H1 (cell line): ENCODE measurements at regions not wholly inside any gene's neighbourhood (a gene's known extent, or its start where the extent isn't known, plus 50 kb on each side); places are given as distances from the start of the nearest gene placed in this dataset.

Experiments
- CTCF ChIA-PET: fragments of 300-600 bp; sonication (Branson Sonifier 250); formaldehyde crosslinking; loops from one replicate; lab custom pipeline; 2021; ENCODE audit not compliant: partially characterized antibody; lab: Charles Lee
- POLR2A ChIA-PET: fragments of 300-600 bp; sonication (Branson Sonifier 250); formaldehyde crosslinking; loops from one replicate; lab custom pipeline; 2021; ENCODE audit warnings: inconsistent platforms; ENCODE audit not compliant: partially characterized antibody; lab: Charles Lee
- DNase-seq, 2 experiments: peaks; one replicate each; pipeline versions ENCODE4 v3.0.0 to v3.0.0-alpha.2; 2010 to 2022; ENCODE audit warnings: low spot score in 2 of 2, low read depth in 1 of 2, mixed read lengths in 1 of 2
- FAIRE-seq: peaks from 2 replicates; lab custom pipeline; 2011; peaks lifted over from hg19 to GRCh38; lab: Jason Lieb, UNC
- H2AFZ ChIP-seq: 2 replicates; pipeline ENCODE4 v1.8.1; 2012; ENCODE audit warnings: low read length, inconsistent platforms
- H2AK5ac ChIP-seq: 2 replicates; pipeline ENCODE4 v1.6.1; 2013; ENCODE audit warnings: low read depth, low read length
- H2BK120ac ChIP-seq: replicated peaks from 2 replicates; pipeline ENCODE3; 2013; ENCODE audit warnings: low read depth, low read length, inconsistent platforms
- H2BK12ac ChIP-seq: 2 replicates; pipeline ENCODE4 v1.6.1; 2013; ENCODE audit warnings: low read depth, low read length
- H2BK15ac ChIP-seq: 2 replicates; pipeline ENCODE4 v1.6.1; 2013; ENCODE audit warnings: low read length
- H2BK20ac ChIP-seq: 2 replicates; pipeline ENCODE4 v1.6.1; 2013; ENCODE audit warnings: low read length
- H2BK5ac ChIP-seq: 2 replicates; pipeline ENCODE4 v1.6.1; 2013; ENCODE audit warnings: low read depth, low read length
- H3K14ac ChIP-seq: 2 replicates; pipeline ENCODE4 v1.6.1; 2013; ENCODE audit warnings: inconsistent platforms; ENCODE audit not compliant: insufficient read length
- H3K18ac ChIP-seq: 2 replicates; pipeline ENCODE4 v1.6.1; 2013; ENCODE audit warnings: low read length; ENCODE audit errors: extremely low read depth
- H3K23ac ChIP-seq: 2 replicates; pipeline ENCODE4 v1.6.1; 2013; ENCODE audit warnings: inconsistent platforms; ENCODE audit not compliant: insufficient read length
- H3K23me2 ChIP-seq: 2 replicates; pipeline ENCODE4 v1.6.1; 2013; ENCODE audit warnings: low read depth, low read length
- H3K27ac ChIP-seq: 2 replicates; pipeline ENCODE4 v1.6.1; 2011; ENCODE audit warnings: low read depth, low read length, inconsistent platforms
- H3K27me3 ChIP-seq, 4 experiments: replicated peaks in 1 of 4; 1 replicate in 1 of 4; 2 replicates in 3 of 4; pipeline versions ENCODE4 v1.6.1 to v1.8.1; 2011 to 2013; ENCODE audit warnings: low read length in 3 of 4, mild to moderate bottlenecking in 3 of 4, inconsistent platforms in 2 of 4, mixed read lengths in 2 of 4, moderate library complexity in 1 of 4; ENCODE audit not compliant: control insufficient read depth in 3 of 4, insufficient read depth in 3 of 4; ENCODE audit errors: extremely low read depth in 1 of 4
- H3K36me3 ChIP-seq, 4 experiments: 2 replicates each; pipeline versions ENCODE4 v1.6.1 to v1.8.1; 2011 to 2013; ENCODE audit warnings: mild to moderate bottlenecking in 4 of 4, low read length in 3 of 4, moderate library complexity in 2 of 4, control low read depth in 1 of 4, inconsistent platforms in 1 of 4; ENCODE audit not compliant: insufficient read depth in 4 of 4, control insufficient read depth in 2 of 4
- H3K4ac ChIP-seq: replicated peaks from 2 replicates; pipeline ENCODE3; 2013; ENCODE audit warnings: low read length, low read depth, mixed read lengths, inconsistent platforms; ENCODE audit not compliant: insufficient read length
- H3K4me1 ChIP-seq, 4 experiments: replicated peaks in 1 of 4; 1 replicate in 1 of 4; 2 replicates in 3 of 4; pipeline versions ENCODE4 v1.6.1 to v1.8.1; 2011 to 2013; ENCODE audit warnings: low read length in 3 of 4, inconsistent platforms in 2 of 4, mixed read lengths in 1 of 4; ENCODE audit not compliant: insufficient read depth in 4 of 4, control insufficient read depth in 3 of 4
- H3K4me2 ChIP-seq, 2 experiments: 2 replicates each; pipeline versions ENCODE4 v1.6.1 to v1.8.1; 2011 to 2013; ENCODE audit warnings: low read depth in 2 of 2, low read length in 2 of 2, control low read depth in 1 of 2, inconsistent platforms in 1 of 2, mild to moderate bottlenecking in 1 of 2; ENCODE audit not compliant: insufficient read depth in 1 of 2
- H3K4me3 ChIP-seq, 4 experiments: fragments of 200-600, 300-600 bp in 1 of 4; sonication (generic), shearing (Covaris generic), sonication (Bioruptor Twin) in 1 of 4; 2 replicates each; pipeline versions ENCODE4 v1.5.1 to v1.8.1; 2011 to 2016; ENCODE audit warnings: low read length in 4 of 4, low read depth in 3 of 4, control low read depth in 2 of 4, inconsistent platforms in 2 of 4, mild to moderate bottlenecking in 2 of 4, mixed read lengths in 1 of 4, moderate library complexity in 1 of 4; ENCODE audit not compliant: insufficient read depth in 2 of 4; ENCODE audit errors: extremely low read depth in 1 of 4
- H3K56ac ChIP-seq: replicated peaks from 2 replicates; pipeline ENCODE3; 2013; ENCODE audit warnings: low read depth, mild to moderate bottlenecking, mixed read lengths, low read length, inconsistent platforms; ENCODE audit not compliant: insufficient read length
- H3K79me1 ChIP-seq: 2 replicates; pipeline ENCODE4 v1.6.1; 2013; ENCODE audit warnings: low read depth, low read length, control low read depth
- H3K79me2 ChIP-seq, 2 experiments: 2 replicates each; pipeline versions ENCODE4 v1.6.1 to v1.8.1; 2012 to 2013; ENCODE audit warnings: low read length in 2 of 2, mild to moderate bottlenecking in 2 of 2, inconsistent platforms in 1 of 2; ENCODE audit not compliant: insufficient read depth in 2 of 2, control insufficient read depth in 1 of 2
- H3K9ac ChIP-seq, 4 experiments: replicated peaks in 1 of 4; 1 replicate in 1 of 4; 2 replicates in 3 of 4; pipeline versions ENCODE4 v1.6.1 to v1.8.1; 2011 to 2013; ENCODE audit warnings: low read depth in 3 of 4, low read length in 3 of 4, control low read depth in 2 of 4, mild to moderate bottlenecking in 2 of 4, moderate library complexity in 2 of 4, inconsistent platforms in 1 of 4; ENCODE audit errors: extremely low read depth in 1 of 4
- H3K9me3 ChIP-seq, 2 experiments: 2 replicates each; pipeline versions ENCODE4 v1.6.1 to v1.8.1; 2012 to 2013; ENCODE audit warnings: mild to moderate bottlenecking in 2 of 2, moderate library complexity in 2 of 2, control low read depth in 1 of 2, inconsistent platforms in 1 of 2, low read depth in 1 of 2, low read length in 1 of 2, mixed read lengths in 1 of 2; ENCODE audit not compliant: insufficient read depth in 2 of 2
- H4K20me1 ChIP-seq, 2 experiments: replicated peaks in 1 of 2; 2 replicates each; pipeline versions ENCODE3 to v1.8.1; 2011 to 2013; ENCODE audit warnings: inconsistent platforms in 2 of 2, low read length in 2 of 2, mild to moderate bottlenecking in 1 of 2; ENCODE audit not compliant: insufficient read depth in 2 of 2, control insufficient read depth in 1 of 2
- H4K5ac ChIP-seq: 2 replicates; pipeline ENCODE4 v1.6.1; 2013; ENCODE audit warnings: low read length, low read depth, mixed read lengths, inconsistent platforms; ENCODE audit not compliant: insufficient read length
- H4K8ac ChIP-seq: 2 replicates; pipeline ENCODE4 v1.8.0; 2013; ENCODE audit warnings: mild to moderate bottlenecking, moderate library complexity, low read length, inconsistent platforms; ENCODE audit not compliant: insufficient read depth; ENCODE audit errors: extremely low read depth
- H4K91ac ChIP-seq: replicated peaks from 2 replicates; pipeline ENCODE3; 2013; ENCODE audit warnings: low read length, mixed read lengths, inconsistent platforms; ENCODE audit not compliant: insufficient read length
- CTCF ChIP-seq, 3 experiments: IDR thresholded peaks; 1 replicate in 2 of 3; 2 replicates in 1 of 3; pipeline versions ENCODE4 v1.5.1 to v1.6.1; 2011; ENCODE audit warnings: low read length in 3 of 3, mild to moderate bottlenecking in 3 of 3, inconsistent platforms in 2 of 3, low read depth in 1 of 3, moderate library complexity in 1 of 3; ENCODE audit not compliant: insufficient read depth in 1 of 3; ENCODE audit errors: control extremely low read depth in 1 of 3
- EP300 ChIP-seq, 2 experiments: IDR thresholded peaks; 1 replicate in 1 of 2; 2 replicates in 1 of 2; pipeline ENCODE4 v1.6.1; 2011 to 2012; ENCODE audit warnings: low read depth in 2 of 2, low read length in 2 of 2, mild to moderate bottlenecking in 2 of 2, borderline replicate concordance in 1 of 2, inconsistent platforms in 1 of 2, moderate library complexity in 1 of 2
- EZH2 ChIP-seq: fragments of 200-600 bp; sonication (generic); IDR thresholded peaks from 2 replicates; pipeline ENCODE4 v1.7.1; 2012; ENCODE audit warnings: low read depth, mild to moderate bottlenecking, moderate library complexity, low read length, inconsistent platforms; ENCODE audit not compliant: severe bottlenecking
- JUN ChIP-seq: IDR thresholded peaks from 2 replicates; pipeline ENCODE4 v1.6.1; 2011; ENCODE audit warnings: low read depth, mild to moderate bottlenecking, improper control_type of control experiment, low read length
- POLR2AphosphoS5 ChIP-seq: IDR thresholded peaks from 2 replicates; pipeline ENCODE4 v1.6.1; 2011; ENCODE audit warnings: low read depth, low read length
- POU5F1 ChIP-seq: IDR thresholded peaks from 2 replicates; pipeline ENCODE4 v1.6.1; 2011; ENCODE audit warnings: low read depth, mild to moderate bottlenecking, low read length, moderate library complexity
- RFX5 ChIP-seq: IDR thresholded peaks from 2 replicates; pipeline ENCODE4 v1.6.1; 2011; ENCODE audit warnings: low read depth, low read length, improper control_type of control experiment, borderline replicate concordance
- RXRA ChIP-seq: IDR thresholded peaks from 2 replicates; pipeline ENCODE4 v1.6.1; 2011; ENCODE audit warnings: low read depth, mild to moderate bottlenecking, low read length, moderate library complexity; ENCODE audit not compliant: insufficient read depth
- SIN3A ChIP-seq, 2 experiments: IDR thresholded peaks in 1 of 2; conservative IDR thresholded peaks in 1 of 2; 2 replicates each; pipeline ENCODE4 v1.6.1; 2011 to 2012; ENCODE audit warnings: low read length in 2 of 2, improper control_type of control experiment in 1 of 2, low read depth in 1 of 2, mild to moderate bottlenecking in 1 of 2
- SIX5 ChIP-seq: IDR thresholded peaks from 2 replicates; pipeline ENCODE4 v1.6.1; 2011; ENCODE audit warnings: mild to moderate bottlenecking, low read depth, low read length
- SP2 ChIP-seq: IDR thresholded peaks from 2 replicates; pipeline ENCODE4 v1.6.1; 2012; ENCODE audit warnings: mild to moderate bottlenecking, low read length, inconsistent platforms
- TBP ChIP-seq: IDR thresholded peaks from 2 replicates; pipeline ENCODE4 v1.6.1; 2011; ENCODE audit warnings: low read depth, low read length, improper control_type of control experiment
- WGBS, 2 experiments: shearing (Covaris generic) in 1 of 2; methylation state at CpG; one replicate each; pipeline versions ENCODE4 v1.1.6 to v1.1.7; 2013 to 2015; ENCODE audit warnings: low lambda C conversion rate in 2 of 2, mixed read lengths in 2 of 2, inconsistent platforms in 1 of 2, low coverage in 1 of 2, missing lambda C conversion rate in 1 of 2; ENCODE audit not compliant: insufficient replicate concordance in 2 of 2, insufficient coverage in 1 of 2, insufficient read length in 1 of 2; ENCODE audit errors: extremely low coverage in 1 of 2, missing lambda C conversion rate in 1 of 2; 5-methylcytosine and 5-hydroxymethylcytosine counted together

GRCh38 chr4:3708103-3708510 lies 58.1 kb upstream of the ADRA2C start:
- H3K27ac ChIP-seq: no peak overlapping the region
- no peak overlapping the region for H3K18ac ChIP-seq
- H3K4me2 ChIP-seq: no peak overlapping the region
- no peak overlapping the region for H2BK15ac ChIP-seq
- H4K20me1 ChIP-seq: no peaks in the 10 kb centered on the region
- WGBS, 2 experiments: 88% methylated on average over 12 of the region's 14 CpGs; no CpG with 5 or more reads in 1 of the 2 experiments
- 0 out of 2 replicates have a peak overlapping the region, but pooled peaks have one; percentile 19 for H2BK12ac ChIP-seq
- no peak overlapping the region for H3K14ac ChIP-seq
- no peak overlapping the region for H2BK20ac ChIP-seq
- no peak overlapping the region for H3K4ac ChIP-seq
- no peaks in the 10 kb centered on the region for H3K23me2 ChIP-seq
- H3K79me2 ChIP-seq: no peaks in the 10 kb centered on the region
- H4K8ac ChIP-seq: no peak overlapping the region
- H3K79me1 ChIP-seq: no peaks in the 10 kb centered on the region
- H4K91ac ChIP-seq: no peak overlapping the region
- H3K9ac ChIP-seq: no peak overlapping the region
- peaks cover 0 to 12% (median 7%) of the 10 kb centered on the region in 4 experiments; a peak in 6 of 7 replicates for H3K4me1 ChIP-seq
- no peaks in the 10 kb centered on the region for H3K9me3 ChIP-seq
- no peak overlapping the region for H2AFZ ChIP-seq
- H3K4me3 ChIP-seq: no peak overlapping the region
- ChIA-PET POLR2A (no interaction called here), CTCF (interaction anchor here (0.6 to 3.1 kb wide), 3 partner anchors 20 to 99 kb away, joined by 3 to 7 read pairs (median 3); no protein-coding TSS in a partner anchor)
- H3K36me3 ChIP-seq: no peaks in the 10 kb centered on the region
- H2BK120ac ChIP-seq: no peak overlapping the region
- H2AK5ac ChIP-seq: no peak overlapping the region
- no peak overlapping the region for H2BK5ac ChIP-seq
- FAIRE-seq: no peak
- H3K56ac ChIP-seq: no peak overlapping the region
- H4K5ac ChIP-seq: no peak overlapping the region
- no peaks in the 10 kb centered on the region; a peak in 2 of 7 replicates for H3K27me3 ChIP-seq
- no peak for DNase-seq
- no peak overlapping the region for H3K23ac ChIP-seq
- TF ChIP-seq JUN: no peak
- no peak for TF ChIP-seq TBP
- no peak for TF ChIP-seq SP2
- TF ChIP-seq EZH2: no peak
- no peak for TF ChIP-seq POLR2AphosphoS5
- TF ChIP-seq RFX5: no peak
- no peak for TF ChIP-seq CTCF (IDR thresholded peaks at IDR 0.05; ENCODE audit: control extremely low read depth in 1 of 3, insufficient read depth in 1 of 3, low read depth in 1 of 3, low read length in 3 of 3)
- no peak for TF ChIP-seq SIN3A (conservative IDR thresholded peaks at IDR 0.05 in 1 of 2, IDR thresholded peaks at IDR 0.05 in 1 of 2; ENCODE audit: low read depth in 1 of 2, low read length in 2 of 2)
- TF ChIP-seq RXRA: no peak
- TF ChIP-seq POU5F1: no peak
- TF ChIP-seq SIX5: no peak
- no peak for TF ChIP-seq EP300 (IDR thresholded peaks at IDR 0.05; ENCODE audit: borderline replicate concordance in 1 of 2, low read depth in 2 of 2, low read length in 2 of 2)
